Keratinocyte (primary cell): ENCODE measurements at regions not wholly inside any gene's neighbourhood (a gene's known extent, or its start where the extent isn't known, plus 50 kb on each side); places are given as distances from the start of the nearest gene placed in this dataset.

Source experiments
- DNase-seq: peaks from one replicate; pipeline ENCODE4 v3.0.0-alpha.2; 2011; ENCODE audit warnings: low read depth, missing footprints, low spot score
- FAIRE-seq: peaks from 2 replicates; lab custom pipeline; 2011; peaks lifted over from hg19 to GRCh38; lab: Jason Lieb, UNC
- H2AFZ ChIP-seq: 2 replicates; pipeline ENCODE4 v1.6.0; 2012; ENCODE audit warnings: low read length, control low read depth, inconsistent platforms; ENCODE audit not compliant: control insufficient read depth
- H3K27ac ChIP-seq: 2 replicates; pipeline ENCODE4 v1.5.1; 2011; ENCODE audit warnings: low read length; ENCODE audit not compliant: control insufficient read depth, insufficient read depth
- H3K27me3 ChIP-seq: 3 replicates; pipeline ENCODE4 v1.6.0; 2011; ENCODE audit warnings: low read length; ENCODE audit not compliant: control insufficient read depth, insufficient read depth; ENCODE audit errors: extremely low read depth
- H3K36me3 ChIP-seq, 2 experiments: 2 replicates in 1 of 2; 3 replicates in 1 of 2; pipeline ENCODE4 v1.5.1; 2011; ENCODE audit warnings: low read length in 2 of 2, mild to moderate bottlenecking in 1 of 2; ENCODE audit not compliant: control insufficient read depth in 2 of 2, insufficient read depth in 2 of 2; ENCODE audit errors: extremely low read depth in 1 of 2
- H3K4me1 ChIP-seq: 3 replicates; pipeline ENCODE4 v1.5.1; 2011; ENCODE audit warnings: low read length; ENCODE audit not compliant: control insufficient read depth, insufficient read depth; ENCODE audit errors: extremely low read depth
- H3K4me2 ChIP-seq: 3 replicates; pipeline ENCODE4 v1.6.0; 2011; ENCODE audit warnings: low read depth, low read length; ENCODE audit not compliant: control insufficient read depth, insufficient read depth; ENCODE audit errors: extremely low read depth
- H3K4me3 ChIP-seq, 3 experiments: fragments of 200-600 bp in 1 of 3; sonication (generic) in 1 of 3; 2 replicates in 2 of 3; 3 replicates in 1 of 3; pipeline ENCODE4 v1.5.1; 2011 to 2016; ENCODE audit warnings: low read length in 3 of 3, mild to moderate bottlenecking in 3 of 3, control low read depth in 2 of 3, inconsistent platforms in 1 of 3, low read depth in 1 of 3, mixed read lengths in 1 of 3, mixed run types in 1 of 3, moderate library complexity in 1 of 3; ENCODE audit not compliant: control insufficient read depth in 2 of 3, insufficient read depth in 2 of 3; ENCODE audit errors: extremely low read depth in 1 of 3
- H3K79me2 ChIP-seq: 2 replicates; pipeline ENCODE4 v1.6.0; 2012; ENCODE audit warnings: low read length; ENCODE audit not compliant: control insufficient read depth, insufficient read depth
- H3K9ac ChIP-seq: 3 replicates; pipeline ENCODE4 v1.6.0; 2011; ENCODE audit warnings: low read length; ENCODE audit not compliant: control insufficient read depth, insufficient read depth; ENCODE audit errors: extremely low read depth
- H3K9me1 ChIP-seq: 3 replicates; pipeline ENCODE4 v1.6.0; 2011; ENCODE audit warnings: low read length; ENCODE audit not compliant: control insufficient read depth, insufficient read depth; ENCODE audit errors: extremely low read depth
- H3K9me3 ChIP-seq: 2 replicates; pipeline ENCODE4 v1.5.1; 2012; ENCODE audit warnings: low read depth, low read length; ENCODE audit not compliant: control insufficient read depth
- H4K20me1 ChIP-seq: 3 replicates; pipeline ENCODE4 v1.6.0; 2011; ENCODE audit warnings: low read length; ENCODE audit not compliant: control insufficient read depth, insufficient read depth; ENCODE audit errors: extremely low read depth
- CTCF ChIP-seq, 3 experiments: IDR thresholded peaks in 1 of 3; conservative IDR thresholded peaks in 1 of 3; optimal IDR thresholded peaks in 1 of 3; 2 replicates in 2 of 3; 3 replicates in 1 of 3; pipeline versions ENCODE3 to v1.5.1; 2011; ENCODE audit warnings: low read length in 3 of 3, mild to moderate bottlenecking in 3 of 3, moderate library complexity in 2 of 3, control low read depth in 1 of 3, inconsistent platforms in 1 of 3; ENCODE audit not compliant: insufficient read depth in 2 of 3; ENCODE audit errors: extremely low read depth in 1 of 3
- EZH2 ChIP-seq: IDR thresholded peaks from one replicate; pipeline ENCODE4 v1.6.1; 2012; ENCODE audit warnings: inconsistent platforms, mild to moderate bottlenecking, low read length, moderate library complexity
- dilution Hi-C: fragments of 300-500 bp; cut with MboI; formaldehyde crosslinking; loops from one replicate; pipeline ENCODE4 v1.7.0; 2020; ENCODE audit warnings: low sequenced_read_pairs; ENCODE audit not compliant: extremely low pct_ligation_motif_present

GRCh38 chr14:101000711-101001250 lies 97.3 kb upstream of the RTL1 start:
- no peak for FAIRE-seq
- no peak overlapping the region for H2AFZ ChIP-seq
- peaks cover 7% of the 10 kb centered on the region for H3K27me3 ChIP-seq
- DNase-seq: no peak
- no peaks in the 10 kb centered on the region for H3K36me3 ChIP-seq
- no peaks in the 10 kb centered on the region for H3K9me1 ChIP-seq
- no peaks in the 10 kb centered on the region for H4K20me1 ChIP-seq
- no peak overlapping the region for H3K4me2 ChIP-seq
- dilution Hi-C loops: no loop called here
- H3K9me3 ChIP-seq: peaks cover 2% of the 10 kb centered on the region
- H3K4me3 ChIP-seq: no peak overlapping the region
- no peaks in the 10 kb centered on the region for H3K79me2 ChIP-seq
- no peaks in the 10 kb centered on the region for H3K4me1 ChIP-seq
- no peak overlapping the region for H3K27ac ChIP-seq
- TF ChIP-seq CTCF (optimal IDR thresholded peaks at IDR 0.05 in 1 of 3, IDR thresholded peaks at IDR 0.05 in 1 of 3, conservative IDR thresholded peaks at IDR 0.05 in 1 of 3; ENCODE audit: extremely low read depth in 1 of 3, insufficient read depth in 2 of 3, low read length in 3 of 3) (no peak), EZH2 (no peak)
- no peak overlapping the region for H3K9ac ChIP-seq

- TF ChIP-seq CTCF (optimal IDR thresholded peaks at IDR 0.05 in 1 of 3, IDR thresholded peaks at IDR 0.05 in 1 of 3, conservative IDR thresholded peaks at IDR 0.05 in 1 of 3; ENCODE audit: extremely low read depth in 1 of 3, insufficient read depth in 2 of 3, low read length in 3 of 3) (no peak), EZH2 (no peak)
- H3K27ac ChIP-seq: no peak overlapping the region
Observed at GRCh38 chr14:101001311-101002069, 98.0 kb upstream of the RTL1 start.

More at GRCh38 chr14:101001311-101002069, 98.0 kb upstream of the RTL1 start:
- Histone ChIP-seq H3K4me2 (no peak overlapping the region), H3K9me3 (peaks cover 2% of the 10 kb centered on the region), H3K79me2 (no peaks in the 10 kb centered on the region), H3K4me3 (no peak overlapping the region), H3K9ac (no peak overlapping the region), H3K9me1 (no peaks in the 10 kb centered on the region), H2AFZ (no peak overlapping the region), H3K27me3 (peaks cover 10% of the 10 kb centered on the region), H3K36me3 (no peaks in the 10 kb centered on the region), H3K4me1 (no peaks in the 10 kb centered on the region), H4K20me1 (no peaks in the 10 kb centered on the region)
- dilution Hi-C loops: no loop called here
- DNase-seq (no peak), FAIRE-seq (no peak)
